ENCODE measurements at regions not wholly inside any gene's neighbourhood (a gene's known extent, or its start where the extent isn't known, plus 50 kb on each side); places are given as distances from the start of the nearest gene placed in this dataset.

- TF ChIP-seq EZH2 (IDR thresholded peaks at IDR 0.05) = no peak
- TF ChIP-seq EZH2phosphoT487 (IDR thresholded peaks at IDR 0.05) = no peak
Measured at GRCh38 chr1:105083611-105084010, 1333.9 kb downstream of the AMY1C start.
